ENCODE measurements at regions not wholly inside any gene's neighbourhood (a gene's known extent, or its start where the extent isn't known, plus 50 kb on each side); places are given as distances from the start of the nearest gene placed in this dataset.
A peak's percentile ranks its signal among the peaks of the same experiment; 100 is the strongest.

- TF ChIP-seq ZEB2 (IDR thresholded peaks at IDR 0.05) (peak; percentile 41; the same call in 1 of the 2 replicates), NKRF (IDR thresholded peaks at IDR 0.05; ENCODE audit: borderline replicate concordance) (no peak), CHCHD3 (CRISPR knock-in tag; IDR thresholded peaks at IDR 0.05) (no peak), GTF2A2 (tag; IDR thresholded peaks at IDR 0.05) (no peak), DIDO1 (tag; IDR thresholded peaks at IDR 0.05; ENCODE audit: low read depth) (no peak), DPF2 (IDR thresholded peaks at IDR 0.05) (peak; percentile 64; the same call in 1 of the 2 replicates), ZNF609 (CRISPR knock-in tag; IDR thresholded peaks at IDR 0.05; ENCODE audit: borderline replicate concordance) (no peak), SOX6 (IDR thresholded peaks at IDR 0.05) (peak; percentile 88), CSDE1 (IDR thresholded peaks at IDR 0.05) (no peak), HNRNPL (IDR thresholded peaks at IDR 0.05; ENCODE audit: low read depth, low read length) (no peak), IRF1 (CRISPR knock-in tag; IDR thresholded peaks at IDR 0.05; ENCODE audit: borderline replicate concordance) (no peak), TCF3 (CRISPR knock-in tag; IDR thresholded peaks at IDR 0.05) (peak; percentile 82), E2F8 (IDR thresholded peaks at IDR 0.05; ENCODE audit: low read depth, partially characterized antibody) (no peak), ELF4 (CRISPR knock-in tag; IDR thresholded peaks at IDR 0.05) (no peak), ELK3 (CRISPR knock-in tag; IDR thresholded peaks at IDR 0.05) (no peak), ZNF696 (CRISPR knock-in tag; conservative IDR thresholded peaks at IDR 0.05) (no peak), TARDBP (IDR thresholded peaks at IDR 0.05) (no peak), TBL1XR1 (IDR thresholded peaks at IDR 0.05; ENCODE audit: low read length in 2 of 2) (no peak), FOXP1 (CRISPR knock-in tag; IDR thresholded peaks at IDR 0.05) (no peak)
These were observed 147.3 kb upstream of the TCF4 start (continued) for GRCh38 chr18:55735199-55735855.
